Hematopoietic multipotent progenitor cell treated with erythropoietin and hydrocortisone succinate and interleukin-3 and kit ligand, for 6 days (in vitro differentiated cells): ENCODE measurements at regions not wholly inside any gene's neighbourhood (a gene's known extent, or its start where the extent isn't known, plus 50 kb on each side); places are given as distances from the start of the nearest gene placed in this dataset.

Experiments
- DNase-seq: peaks from one replicate; pipeline ENCODE4 v3.0.0-alpha.2; 2015

- no peak for DNase-seq
Observed at GRCh38 chr7:88700725-88701124, 58.8 kb upstream of the ZNF804B start.

DNA sequence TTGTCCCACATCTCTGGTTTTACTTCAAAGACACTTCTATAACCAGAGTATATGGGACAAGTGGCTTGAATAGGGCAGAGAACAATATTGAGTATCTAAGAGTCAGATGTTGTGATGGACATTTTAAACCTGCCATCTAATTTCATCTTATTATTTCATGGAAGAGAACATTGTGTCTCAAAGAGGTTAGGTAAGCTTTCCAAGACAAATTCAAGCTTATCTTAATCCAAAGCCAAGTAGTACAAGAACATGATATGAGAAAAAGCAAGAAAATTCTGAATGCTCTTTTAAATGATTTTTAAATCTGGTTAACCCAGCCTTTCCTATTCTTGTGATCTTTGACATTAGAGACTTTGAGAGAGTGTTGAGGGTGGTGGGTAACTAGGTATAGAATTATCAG lies 65.3 kb upstream of the ZNF804B start:
- no peak for DNase-seq

DNA sequence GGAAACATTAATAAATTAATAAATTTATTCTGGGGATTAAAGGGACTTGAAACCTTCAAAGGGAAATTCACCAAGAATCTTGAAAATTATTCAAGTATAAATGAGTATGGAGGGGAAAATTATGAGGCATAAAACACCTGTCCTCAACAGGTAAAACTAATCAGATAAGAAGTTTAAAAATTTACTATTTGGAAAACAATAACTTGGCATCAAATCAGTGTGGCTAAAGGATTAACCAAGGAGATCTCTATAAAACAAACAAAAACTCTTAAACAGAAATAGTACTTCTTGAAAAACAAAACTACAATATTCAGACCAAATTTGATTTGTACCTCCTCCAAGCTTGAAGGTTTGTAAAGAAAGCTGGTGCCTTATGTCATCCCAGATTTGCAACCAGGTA lies 66.4 kb upstream of the ZNF804B start:
- DNase-seq = no peak

DNA sequence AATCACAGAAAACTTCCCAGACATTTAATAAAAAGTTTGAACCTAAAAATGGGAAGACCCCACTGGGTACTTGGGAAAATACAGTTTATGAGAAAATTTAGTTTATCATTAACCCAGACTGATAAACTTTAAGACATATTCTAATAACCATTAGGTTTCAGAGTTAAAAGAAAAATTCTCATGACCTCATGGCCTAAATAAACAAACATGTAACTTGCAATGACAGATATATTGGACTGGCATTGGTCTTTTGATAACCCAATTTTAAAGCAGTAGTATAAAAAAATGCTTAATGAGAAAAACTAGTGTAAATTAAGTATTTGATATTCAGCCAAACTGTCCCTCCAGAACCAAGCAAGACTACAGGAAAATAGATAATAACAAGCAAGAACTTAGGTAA lies 67.0 kb upstream of the ZNF804B start:
- DNase-seq = no peak

- DNase-seq = peak; percentile 16
Observed at GRCh38 chr7:88689821-88690220, 69.7 kb upstream of the ZNF804B start.

DNA sequence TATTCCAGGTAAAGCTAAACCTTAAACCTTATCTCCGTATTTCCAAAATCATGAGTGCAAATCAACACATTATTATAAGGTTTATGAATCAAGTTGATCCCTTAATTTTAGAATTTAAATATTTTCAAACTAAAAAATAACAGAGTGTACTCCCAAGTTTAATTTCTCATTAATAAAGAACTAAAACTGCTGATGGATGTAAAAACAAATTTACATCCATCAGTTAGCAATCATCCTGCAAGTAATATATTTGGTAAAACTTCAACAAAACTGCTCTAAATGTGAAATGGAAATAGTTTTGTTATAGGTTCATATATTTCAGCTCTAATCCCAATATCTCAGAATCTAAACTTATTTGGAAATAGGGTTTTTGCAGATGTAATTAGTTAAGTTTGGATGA lies 71.3 kb upstream of the ZNF804B start:
- DNase-seq = no peak

- DNase-seq = no peak
Observed at GRCh38 chr7:88686468-88687229, 72.9 kb upstream of the ZNF804B start.

DNA sequence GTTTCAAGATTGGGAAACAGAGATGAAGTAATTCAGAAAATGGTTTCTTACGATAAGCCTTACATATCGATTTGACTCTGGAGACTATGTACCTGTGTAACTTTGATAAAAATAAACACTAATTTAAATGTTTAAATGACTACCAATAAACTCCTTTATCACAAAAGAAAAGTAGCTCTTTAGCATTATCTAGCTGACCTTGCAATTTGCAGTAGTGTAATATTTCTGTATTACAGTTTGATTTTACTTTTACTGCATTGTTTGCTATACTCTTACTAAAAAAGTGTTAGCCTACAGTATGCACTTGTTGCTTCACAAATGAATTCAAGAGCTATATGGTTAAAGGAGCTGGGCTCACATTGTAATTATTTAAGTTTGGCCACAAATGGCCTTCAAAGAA lies 77.8 kb upstream of the ZNF804B start:
- DNase-seq = no peak

- DNase-seq = no peak
Observed at GRCh38 chr7:88670536-88670935, 89.0 kb upstream of the ZNF804B start.

DNA sequence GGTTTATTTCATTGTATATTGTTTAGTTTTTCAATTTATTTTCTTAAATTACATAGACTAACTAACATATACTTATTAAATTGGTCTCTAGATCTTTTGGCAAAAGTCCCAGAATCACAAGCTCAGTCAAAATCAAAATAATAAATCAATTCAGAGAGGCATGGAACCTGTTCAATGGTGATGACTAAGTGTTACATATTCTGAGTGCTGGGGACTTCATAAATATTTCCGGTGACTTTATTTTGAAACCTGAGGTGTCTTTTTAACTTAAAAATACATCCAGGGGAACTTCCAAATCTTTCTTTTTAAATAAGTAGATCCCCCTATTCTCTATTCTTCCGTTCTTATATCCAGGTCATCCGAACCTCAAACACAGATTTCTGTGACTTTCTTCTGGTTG lies 89.6 kb upstream of the ZNF804B start:
- no peak for DNase-seq

DNA sequence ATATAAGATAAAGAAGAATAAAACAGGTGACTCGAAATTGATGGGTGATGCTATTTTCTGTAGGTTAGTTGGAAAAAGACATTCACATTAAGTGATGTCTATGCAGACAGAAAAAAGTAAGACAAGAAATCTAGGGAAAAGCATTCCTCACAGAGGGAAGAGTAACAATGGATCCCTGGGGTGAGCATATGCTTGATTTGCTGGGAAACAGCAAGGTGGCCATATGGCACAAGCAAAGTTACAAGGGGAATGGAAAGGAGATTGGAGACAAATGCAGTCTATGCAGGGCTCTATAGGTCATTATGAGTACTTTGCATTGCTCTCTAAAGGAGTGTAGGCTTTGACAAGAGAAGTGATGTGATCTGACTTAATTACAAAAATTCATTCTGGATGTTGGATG lies 90.9 kb upstream of the ZNF804B start:
- no peak for DNase-seq

DNA sequence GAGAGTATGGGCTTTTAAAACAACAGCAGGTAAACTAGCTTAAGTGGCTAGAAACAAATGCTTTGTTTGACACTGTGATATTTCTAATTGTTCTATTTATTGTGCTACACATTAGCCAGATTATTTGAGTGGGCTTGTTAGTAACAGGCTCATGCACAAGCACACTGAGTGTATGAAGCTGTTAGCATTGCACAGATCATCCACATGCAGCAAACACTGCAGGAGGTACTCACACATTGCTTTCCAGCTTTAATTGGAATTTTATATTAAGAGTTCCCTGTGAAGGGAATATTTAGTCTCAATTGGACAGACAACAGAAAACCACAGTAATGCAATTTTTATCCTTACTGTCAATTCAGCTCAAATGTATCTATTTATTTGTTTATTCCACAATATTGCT lies 92.9 kb upstream of the ZNF804B start:
- no peak for DNase-seq

DNA sequence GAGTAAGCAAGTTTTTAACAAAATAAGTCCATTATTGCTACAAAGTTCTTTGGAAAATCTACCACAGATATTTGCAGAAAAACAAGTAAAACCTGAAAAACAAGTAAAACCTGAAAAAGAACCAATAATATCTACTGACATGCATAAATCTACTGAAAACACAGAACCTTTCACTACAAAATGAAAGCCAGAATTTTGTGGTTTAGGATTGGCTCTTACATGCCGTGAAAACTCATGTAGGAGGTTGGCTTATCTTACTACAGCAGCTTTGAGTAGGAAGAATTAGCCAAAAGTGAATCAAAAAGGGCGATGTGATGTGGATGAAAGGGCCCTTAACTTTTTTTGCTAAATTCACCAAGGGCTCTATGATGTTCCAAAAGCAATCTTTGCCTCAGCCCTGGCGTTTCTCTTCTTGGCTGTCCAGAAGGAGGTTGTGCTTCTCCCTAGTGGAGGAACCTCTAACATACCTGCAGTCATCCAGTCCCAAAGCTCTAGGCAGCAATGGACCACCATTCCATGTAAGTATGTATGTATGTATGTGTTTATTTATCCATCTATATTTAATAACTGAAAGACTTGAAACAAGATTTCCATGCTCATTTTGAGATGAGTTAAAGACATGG lies 93.5 kb upstream of the ZNF804B start:
- peak; percentile 1 for DNase-seq

GRCh38 chr7:88664630-88665233 lies 94.8 kb upstream of the ZNF804B start:
- DNase-seq = no peak

- DNase-seq = no peak
Observed at GRCh38 chr7:88661921-88662320, 97.6 kb upstream of the ZNF804B start.

DNA sequence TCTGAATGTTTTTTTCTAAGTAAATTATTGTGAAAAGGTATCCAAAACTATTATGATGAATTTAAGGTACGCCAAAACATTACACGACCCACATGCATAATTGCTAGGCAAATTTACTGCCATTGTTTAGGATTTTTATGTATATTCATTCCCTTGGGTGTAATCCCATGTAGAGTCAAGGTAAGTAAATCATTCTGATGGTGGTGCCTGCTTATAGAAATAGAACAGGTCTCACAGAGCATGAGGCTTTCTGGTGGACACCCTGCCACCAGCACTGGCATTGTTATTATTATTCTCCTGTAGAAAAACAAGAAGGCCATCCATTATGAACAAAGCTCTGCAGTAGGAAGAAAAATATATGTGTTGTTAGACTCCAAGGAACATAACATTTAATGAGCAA lies 111.7 kb upstream of the ZNF804B start:
- no peak for DNase-seq

- DNase-seq = no peak
Observed at GRCh38 chr7:88638583-88638982, 120.9 kb upstream of the ZNF804B start.

GRCh38 chr7:88637795-88638194 lies 121.7 kb upstream of the ZNF804B start:
- DNase-seq = no peak

DNA sequence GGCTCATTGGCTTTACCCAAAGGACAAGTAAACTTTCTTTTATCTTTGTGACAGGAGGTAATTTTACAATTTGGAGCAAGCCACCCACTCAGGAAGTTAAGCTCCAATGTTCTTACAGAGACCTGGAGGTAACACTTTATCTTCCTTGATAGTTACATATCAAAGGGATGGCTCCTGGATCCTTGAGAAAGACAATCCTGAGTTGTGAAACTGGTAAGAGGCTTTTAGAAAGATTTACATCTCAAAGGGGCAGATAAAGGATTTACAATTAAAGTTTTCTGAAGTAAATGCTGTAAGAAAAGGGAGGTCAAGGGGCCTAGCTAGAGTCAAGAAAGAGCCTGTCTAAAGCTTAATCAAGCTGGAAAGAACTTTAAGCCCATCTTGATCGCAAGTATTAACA lies 124.4 kb upstream of the ZNF804B start:
- no peak for DNase-seq

- DNase-seq = no peak
Observed at GRCh38 chr7:88629559-88629958, 129.9 kb upstream of the ZNF804B start.

DNA sequence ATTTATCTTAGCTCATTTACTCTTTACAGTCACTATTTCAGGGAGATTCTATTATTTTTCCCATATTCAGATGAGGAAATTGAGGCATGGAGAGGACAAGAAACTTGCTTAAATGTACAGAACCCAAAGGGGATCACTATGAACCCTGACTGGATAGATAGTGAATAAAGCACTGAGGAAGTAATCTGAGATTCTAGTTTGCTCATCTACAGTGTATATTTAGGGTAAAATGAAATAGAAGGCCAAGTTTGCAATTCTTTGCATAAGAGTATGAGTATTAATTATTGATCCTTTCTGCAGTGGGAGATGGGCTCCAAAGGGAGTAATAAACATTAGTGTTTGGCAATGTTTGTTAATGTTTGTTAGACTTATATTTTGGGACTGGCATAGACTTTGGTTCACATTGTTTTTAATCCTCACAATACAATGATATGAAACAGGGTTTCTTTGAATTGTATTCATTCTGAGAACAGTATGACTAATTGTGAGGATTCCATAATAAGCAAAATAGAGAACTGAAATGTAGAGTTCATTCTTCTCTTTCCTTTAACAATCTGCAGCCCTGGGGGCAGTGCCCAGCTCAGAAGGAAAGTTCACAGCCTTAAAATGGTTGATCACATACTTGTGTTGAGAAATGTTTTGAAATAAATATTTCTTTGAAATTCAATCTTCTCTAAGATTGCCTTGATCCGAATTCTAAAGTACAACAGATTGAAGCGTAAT lies 131.0 kb upstream of the ZNF804B start:
- DNase-seq = no peak

- no peak for DNase-seq
Observed at GRCh38 chr7:88617185-88617584, 142.3 kb upstream of the ZNF804B start.

DNA sequence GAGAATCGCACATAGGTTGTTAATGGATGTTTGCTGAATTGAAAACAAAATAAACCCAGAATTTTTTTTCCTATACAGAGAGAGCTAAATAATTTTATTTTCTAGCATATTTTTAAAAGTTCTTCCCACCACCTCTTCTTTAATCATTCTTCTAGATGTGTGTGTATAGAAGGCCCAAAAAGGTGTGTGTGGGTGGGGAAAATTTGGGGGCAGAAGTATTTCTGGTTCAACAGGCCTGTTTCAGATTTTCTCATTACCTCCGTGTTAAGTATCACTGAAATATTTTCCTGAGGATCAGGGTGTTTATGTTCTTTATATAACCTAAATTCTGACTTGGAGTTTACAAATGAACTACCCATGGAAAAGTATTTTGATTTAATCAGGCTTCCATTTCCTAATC lies 144.2 kb upstream of the ZNF804B start:
- DNase-seq = no peak

- no peak for DNase-seq
Observed at GRCh38 chr7:88614736-88615135, 144.8 kb upstream of the ZNF804B start.
